ENCODE measurements at regions not wholly inside any gene's neighbourhood (a gene's known extent, or its start where the extent isn't known, plus 50 kb on each side); places are given as distances from the start of the nearest gene placed in this dataset.

GRCh38 chr12:93247313-93247991 is 130.3 kb upstream of the NUDT4 start:
- WGBS, 2 donors, result 39 to 48% methylated on average over 6 of the region's 6 CpGs
- H3K36me3 ChIP-seq, result no peaks in the 10 kb centered on the region
- DNase-seq (peak in 1 of 2 donors; percentile 32), ATAC-seq (peak in 7 of 8 donors; percentile 19 to 65 (median 43))
- peaks cover 0 to 45% (median 19%) of the 10 kb centered on the region in 9 donors for H3K4me1 ChIP-seq
- H3K27me3 ChIP-seq, result no peaks in the 10 kb centered on the region
- no peaks in the 10 kb centered on the region for H3K9me3 ChIP-seq
- TF ChIP-seq, protein P1, sequence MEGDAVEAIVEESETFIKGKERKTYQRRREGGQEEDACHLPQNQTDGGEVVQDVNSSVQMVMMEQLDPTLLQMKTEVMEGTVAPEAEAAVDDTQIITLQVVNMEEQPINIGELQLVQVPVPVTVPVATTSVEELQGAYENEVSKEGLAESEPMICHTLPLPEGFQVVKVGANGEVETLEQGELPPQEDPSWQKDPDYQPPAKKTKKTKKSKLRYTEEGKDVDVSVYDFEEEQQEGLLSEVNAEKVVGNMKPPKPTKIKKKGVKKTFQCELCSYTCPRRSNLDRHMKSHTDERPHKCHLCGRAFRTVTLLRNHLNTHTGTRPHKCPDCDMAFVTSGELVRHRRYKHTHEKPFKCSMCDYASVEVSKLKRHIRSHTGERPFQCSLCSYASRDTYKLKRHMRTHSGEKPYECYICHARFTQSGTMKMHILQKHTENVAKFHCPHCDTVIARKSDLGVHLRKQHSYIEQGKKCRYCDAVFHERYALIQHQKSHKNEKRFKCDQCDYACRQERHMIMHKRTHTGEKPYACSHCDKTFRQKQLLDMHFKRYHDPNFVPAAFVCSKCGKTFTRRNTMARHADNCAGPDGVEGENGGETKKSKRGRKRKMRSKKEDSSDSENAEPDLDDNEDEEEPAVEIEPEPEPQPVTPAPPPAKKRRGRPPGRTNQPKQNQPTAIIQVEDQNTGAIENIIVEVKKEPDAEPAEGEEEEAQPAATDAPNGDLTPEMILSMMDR (IDR thresholded peaks at IDR 0.05), result no peak
- no peak overlapping the region for H3K4me3 ChIP-seq
- peak overlapping the region in 2 of 10 donors; percentile 36 to 49 for H3K27ac ChIP-seq
- intact Hi-C loops (cut with DNase I), result no loop called here

DNA sequence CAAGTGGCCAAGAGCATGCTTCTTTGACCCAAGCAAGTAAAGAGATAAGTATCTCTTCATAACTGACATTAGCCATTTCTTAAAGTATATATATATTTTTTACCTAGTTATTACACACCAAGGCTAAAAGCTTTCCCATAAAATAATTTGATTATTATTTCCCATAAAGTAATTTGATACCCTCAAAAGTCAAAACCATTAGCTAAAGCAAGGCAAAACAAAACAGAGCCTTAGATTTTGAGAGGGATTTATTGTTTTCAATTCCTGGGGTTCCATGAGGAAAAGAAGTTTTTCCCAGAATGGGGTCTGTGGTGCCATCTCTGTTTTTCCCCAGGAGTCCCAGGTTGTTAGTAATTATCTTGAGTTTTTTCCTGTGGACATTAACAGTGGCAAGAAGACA is 125.5 kb upstream of the NUDT4 start:
- Histone ChIP-seq H3K4me3 (no peak overlapping the region), H3K9me3 (peaks cover 0 to 23% (median 16%) of the 10 kb centered on the region in 11 donors), H3K27ac (no peak overlapping the region), H3K27me3 (no peaks in the 10 kb centered on the region), H3K36me3 (no peaks in the 10 kb centered on the region), H3K4me1 (peaks cover 0 to 24% (median 13%) of the 10 kb centered on the region in 9 donors)
- DNase-seq (no peak), ATAC-seq (no peak)
- intact Hi-C loops (cut with DNase I), result loop anchor here in 1 of 10 donors (5.0 kb wide), 1 partner anchor 40 kb away; no protein-coding TSS in a partner anchor
- TF ChIP-seq, protein P1 (IDR thresholded peaks at IDR 0.05), result no peak

GRCh38 chr12:93254911-93255310 is 122.8 kb upstream of the NUDT4 start:
- no peak overlapping the region for H3K4me3 ChIP-seq
- no peaks in the 10 kb centered on the region for H3K27me3 ChIP-seq
- ATAC-seq (no peak), DNase-seq (no peak)
- peaks cover 0 to 18% (median 8%) of the 10 kb centered on the region in 9 donors for H3K4me1 ChIP-seq
- intact Hi-C loops (cut with DNase I), result loop anchor here in 1 of 10 donors (5.0 kb wide), 1 partner anchor 37 kb away; no protein-coding TSS in a partner anchor
- peaks cover 0 to 23% (median 16%) of the 10 kb centered on the region in 11 donors for H3K9me3 ChIP-seq
- no peaks in the 10 kb centered on the region for H3K36me3 ChIP-seq
- TF ChIP-seq, protein P1 (IDR thresholded peaks at IDR 0.05), result no peak
- no peak overlapping the region for H3K27ac ChIP-seq

DNA sequence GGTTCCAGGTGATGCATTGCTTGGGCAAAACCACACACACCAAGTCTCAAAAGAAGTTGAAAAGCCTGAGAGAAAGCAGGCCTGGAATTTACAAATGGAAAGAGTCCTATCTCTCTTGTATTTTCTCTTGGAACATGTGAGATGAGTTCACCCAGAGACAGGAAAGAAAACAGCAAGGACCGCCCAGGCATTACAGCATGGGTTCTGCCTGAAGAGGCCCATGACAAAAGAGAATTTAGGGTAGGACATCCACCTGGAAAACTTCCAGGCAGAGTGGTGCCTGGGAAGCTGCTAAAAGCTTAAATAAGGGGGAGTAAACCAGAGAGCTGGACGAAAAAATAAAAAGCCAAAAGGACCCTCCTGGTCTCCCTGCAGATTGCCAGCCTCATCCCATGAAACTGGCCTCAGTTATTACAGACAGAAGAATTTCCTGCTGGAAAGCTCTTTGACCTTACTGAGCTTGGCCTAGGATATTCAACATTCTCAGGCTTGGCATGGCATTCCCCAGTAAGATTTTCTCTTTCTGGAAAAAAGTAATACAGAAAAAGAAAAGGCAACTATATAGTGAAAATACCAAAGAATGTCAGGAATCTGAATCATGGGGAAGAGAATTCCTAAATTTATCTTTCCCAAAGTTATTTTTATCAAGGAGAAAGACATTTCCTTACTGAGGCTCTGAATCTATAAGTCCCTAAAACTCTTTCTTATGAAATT is 121.3 kb upstream of the NUDT4 start:
- WGBS, 2 donors, result 37 to 46% methylated on average over 2 of the region's 2 CpGs
- Histone ChIP-seq H3K4me3 (no peak overlapping the region), H3K9me3 (peaks cover 0 to 23% (median 16%) of the 10 kb centered on the region in 11 donors), H3K27ac (peak overlapping the region in 7 of 10 donors; percentile 11 to 75 (median 38)), H3K27me3 (no peaks in the 10 kb centered on the region), H3K4me1 (peaks cover 0 to 18% (median 8%) of the 10 kb centered on the region in 9 donors), H3K36me3 (no peaks in the 10 kb centered on the region)
- DNase-seq (no peak), ATAC-seq (peak in 4 of 8 donors; percentile 55 to 77 (median 70))
- intact Hi-C loops (cut with DNase I), result no loop called here
- TF ChIP-seq, protein P1 (IDR thresholded peaks at IDR 0.05), result no peak

Data from heart right ventricle (tissue), 16 donors.